ENCODE measurements at regions not wholly inside any gene's neighbourhood (a gene's known extent, or its start where the extent isn't known, plus 50 kb on each side); places are given as distances from the start of the nearest gene placed in this dataset.

GRCh38 chr4:17060230-17060629, 161.8 kb upstream of the LDB2 start:
- FAIRE-seq: no peak
- no peak overlapping the region for H3K27ac ChIP-seq (ENCODE audit: control insufficient read depth, insufficient read depth)
- WGBS (ENCODE audit: insufficient coverage, insufficient replicate concordance, low lambda C conversion rate, missing lambda C conversion rate): 27% methylated on average over 4 of the region's 4 CpGs
- RAD21 ChIA-PET (ENCODE audit: unreplicated experiment): no interaction called here
- no peaks in the 10 kb centered on the region; a peak in 1 of 4 replicates for H3K27me3 ChIP-seq (replicated peaks in 1 of 2; ENCODE audit: control insufficient read depth in 2 of 2, insufficient read depth in 2 of 2, low read length in 1 of 2)
- no TSS peak for BruUV-seq (replicated peaks)
- no peaks in the 10 kb centered on the region for H3K79me2 ChIP-seq (ENCODE audit: control insufficient read depth, insufficient read depth, low read length)
- POLR2A ChIA-PET: no interaction called here
- no peaks in the 10 kb centered on the region for H3K4me1 ChIP-seq (ENCODE audit: control insufficient read depth, insufficient read depth, low read length)
- ATAC-seq: no peak
- intact Hi-C loops (cut with micrococcal nuclease; ENCODE audit: unreplicated experiment) (no loop called here), in situ Hi-C loops (cut with MboI) (no loop called here)
- SMC1A ChIA-PET (ENCODE audit: uncharacterized antibody, unreplicated experiment): no interaction called here
- H2AFZ ChIP-seq (ENCODE audit: control insufficient read depth, low read depth, low read length): no peak overlapping the region
- H3K4me2 ChIP-seq (ENCODE audit: control insufficient read depth, insufficient read depth): no peak overlapping the region
- H4K20me1 ChIP-seq (ENCODE audit: control insufficient read depth, insufficient read depth): no peaks in the 10 kb centered on the region; the same call in 1 of the 2 replicates
- no peak overlapping the region for H3K9ac ChIP-seq (ENCODE audit: control insufficient read depth, insufficient read depth, low read length)
- CTCF ChIA-PET: no interaction called here
- no peaks in the 10 kb centered on the region for H3K36me3 ChIP-seq (ENCODE audit: control insufficient read depth in 2 of 2, insufficient read depth in 2 of 2, low read length in 1 of 2)
- DNase-seq (ENCODE audit: low read depth, low spot score): no peak
- H3K9me3 ChIP-seq (replicated peaks; ENCODE audit: control insufficient read depth, insufficient read depth, low read length): no peaks in the 10 kb centered on the region
- no peak overlapping the region for H3K4me3 ChIP-seq
- TF ChIP-seq SMAD5 (IDR thresholded peaks at IDR 0.05; ENCODE audit: low read depth) (no peak), NR2C2 (IDR thresholded peaks at IDR 0.05; ENCODE audit: borderline replicate concordance, control insufficient read depth, insufficient read length, low read depth) (no peak), IKZF1 (conservative IDR thresholded peaks at IDR 0.05) (no peak), WRNIP1 (IDR thresholded peaks at IDR 0.05; ENCODE audit: borderline replicate concordance, low read depth, low read length) (no peak), POLR2A (IDR thresholded peaks at IDR 0.05; ENCODE audit: low read depth, low read length) (no peak), MEF2B (IDR thresholded peaks at IDR 0.05; ENCODE audit: partially characterized antibody, poor library complexity, severe bottlenecking) (no peak), BCLAF1 (IDR thresholded peaks at IDR 0.05) (no peak), ZNF384 (IDR thresholded peaks at IDR 0.05; ENCODE audit: borderline replicate concordance, low read depth, low read length) (no peak), ESRRA (IDR thresholded peaks at IDR 0.05; ENCODE audit: low read length) (no peak), FOXM1 (IDR thresholded peaks at IDR 0.05; ENCODE audit: low read depth, low read length) (no peak), NFXL1 (IDR thresholded peaks at IDR 0.05; ENCODE audit: borderline replicate concordance) (no peak), PBX3 (IDR thresholded peaks at IDR 0.05; ENCODE audit: insufficient replicate concordance, low read depth, low read length) (no peak), NFIC (IDR thresholded peaks at IDR 0.05; ENCODE audit: low read depth, low read length) (no peak), BMI1 (IDR thresholded peaks at IDR 0.05; ENCODE audit: borderline replicate concordance) (no peak), ZSCAN29 (IDR thresholded peaks at IDR 0.05) (no peak), BCL3 (IDR thresholded peaks at IDR 0.05; ENCODE audit: borderline replicate concordance, insufficient read depth, low read depth, low read length, poor library complexity, severe bottlenecking) (no peak), GATAD2B (conservative IDR thresholded peaks at IDR 0.05; ENCODE audit: low read depth) (no peak), CEBPZ (IDR thresholded peaks at IDR 0.05; ENCODE audit: low read depth, low read length) (no peak)
